HG03108 (cell line): ENCODE measurements at regions not wholly inside any gene's neighbourhood (a gene's known extent, or its start where the extent isn't known, plus 50 kb on each side); places are given as distances from the start of the nearest gene placed in this dataset.

Experiments
- ATAC-seq: cut with Tn5 transposase; IDR thresholded peaks from one replicate; pipeline ENCODE4 v1.9.1; 2021; ENCODE audit warnings: moderate library complexity; ENCODE audit not compliant: unreplicated experiment

GRCh38 chr2:204264621-204265140, 280.6 kb upstream of the PARD3B start:
- no peak for ATAC-seq

- ATAC-seq: no peak
Measured at GRCh38 chr2:204265681-204266181, 279.5 kb upstream of the PARD3B start.

GRCh38 chr2:204268458-204268857, 276.8 kb upstream of the PARD3B start:
- no peak for ATAC-seq

- no peak for ATAC-seq
Measured at GRCh38 chr2:204268971-204269370, 276.3 kb upstream of the PARD3B start.

- no peak for ATAC-seq
Measured at GRCh38 chr2:204272089-204272488, 273.2 kb upstream of the PARD3B start.

GRCh38 chr2:204272610-204273287, 272.5 kb upstream of the PARD3B start:
- ATAC-seq: no peak

GRCh38 chr2:204274429-204274828, 270.8 kb upstream of the PARD3B start:
- ATAC-seq: no peak

GRCh38 chr2:204274991-204275390, 270.3 kb upstream of the PARD3B start:
- ATAC-seq: no peak

- no peak for ATAC-seq
Measured at GRCh38 chr2:204277226-204277625, 268.0 kb upstream of the PARD3B start.

- ATAC-seq: no peak
Measured at GRCh38 chr2:204278454-204278853, 266.8 kb upstream of the PARD3B start.

- no peak for ATAC-seq
Measured at GRCh38 chr2:204279819-204280218, 265.5 kb upstream of the PARD3B start.

GRCh38 chr2:204280262-204280668, 265.0 kb upstream of the PARD3B start:
- no peak for ATAC-seq

- ATAC-seq: no peak
Measured at GRCh38 chr2:204282081-204282480, 263.2 kb upstream of the PARD3B start.

- peak; percentile 49 for ATAC-seq
Measured at GRCh38 chr2:204282525-204282924, 262.8 kb upstream of the PARD3B start.

GRCh38 chr2:204289066-204289465, 256.2 kb upstream of the PARD3B start:
- ATAC-seq: no peak

GRCh38 chr2:204292439-204292838, 252.8 kb upstream of the PARD3B start:
- no peak for ATAC-seq

- ATAC-seq: no peak
Measured at GRCh38 chr2:204293884-204294747, 251.2 kb upstream of the PARD3B start.

GRCh38 chr2:204298404-204298803, 246.9 kb upstream of the PARD3B start:
- no peak for ATAC-seq

- ATAC-seq: no peak
Measured at GRCh38 chr2:204299766-204300165, 245.5 kb upstream of the PARD3B start.

GRCh38 chr2:204306667-204307066, 238.6 kb upstream of the PARD3B start:
- no peak for ATAC-seq

GRCh38 chr2:204312105-204312504, 233.2 kb upstream of the PARD3B start:
- ATAC-seq: no peak

- ATAC-seq: no peak
Measured at GRCh38 chr2:204313256-204313655, 232.0 kb upstream of the PARD3B start.
